GM23248 (cell line): ENCODE measurements at regions not wholly inside any gene's neighbourhood (a gene's known extent, or its start where the extent isn't known, plus 50 kb on each side); places are given as distances from the start of the nearest gene placed in this dataset.

Experiments
- EZH2 ChIP-seq: fragments of 200-600 bp; sonication (generic); IDR thresholded peaks from 2 replicates; pipeline ENCODE4 v1.6.1; 2018; ENCODE audit warnings: antibody characterized with exemption, mild to moderate bottlenecking; ENCODE audit not compliant: insufficient read depth, poor library complexity, severe bottlenecking
- EZH2phosphoT487 ChIP-seq: fragments of 200-600 bp; sonication (generic); IDR thresholded peaks from 2 replicates; pipeline ENCODE4 v1.6.1; 2018; ENCODE audit warnings: antibody characterized with exemption, moderate library complexity, mild to moderate bottlenecking, low read depth; ENCODE audit not compliant: insufficient read depth

DNA sequence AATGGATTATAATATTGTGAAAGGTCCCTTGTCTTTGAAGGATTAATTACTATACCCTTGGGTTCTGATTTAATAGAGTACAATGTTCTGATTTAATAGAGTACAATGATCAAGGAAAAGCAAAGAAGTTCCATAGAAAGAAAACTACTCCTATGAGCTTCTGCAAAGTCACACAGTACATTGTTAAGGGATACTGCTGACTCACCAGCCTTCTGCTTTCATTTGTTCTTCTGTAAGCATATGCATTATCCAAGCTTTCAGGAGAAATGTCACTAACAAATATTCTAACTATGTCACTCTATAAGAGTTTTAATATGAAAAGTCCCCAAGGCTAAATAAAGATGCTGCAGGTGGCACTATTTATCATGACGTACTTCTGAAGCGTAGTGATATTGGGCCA lies 396.7 kb downstream of the RFC3 start:
- TF ChIP-seq EZH2 (no peak), EZH2phosphoT487 (no peak)
